EH (cell line): ENCODE measurements at regions not wholly inside any gene's neighbourhood (a gene's known extent, or its start where the extent isn't known, plus 50 kb on each side); places are given as distances from the start of the nearest gene placed in this dataset.
A peak's percentile ranks its signal among the peaks of the same experiment; 100 is the strongest.

ENCODE experiments used
- DNase-seq: peaks from one replicate; pipeline ENCODE4 v3.0.0-alpha.2; 2015; ENCODE audit warnings: low read depth

- no peak for DNase-seq
Observed at GRCh38 chr1:112040891-112041740, 51.6 kb upstream of the KCND3 start.

- no peak for DNase-seq
Observed at GRCh38 chr1:112043901-112044300, 54.4 kb upstream of the KCND3 start.

- DNase-seq: no peak
Observed at GRCh38 chr1:112044745-112045144, 55.3 kb upstream of the KCND3 start.

- DNase-seq: no peak
Observed at GRCh38 chr1:112046630-112047029, 57.2 kb upstream of the KCND3 start.

- DNase-seq: no peak
Observed at GRCh38 chr1:112048421-112048820, 59.0 kb upstream of the KCND3 start.

GRCh38 chr1:112054510-112054909 lies 65.0 kb upstream of the KCND3 start:
- peak; percentile 3 for DNase-seq

- DNase-seq: no peak
Observed at GRCh38 chr1:112056354-112056753, 66.9 kb upstream of the KCND3 start.

- no peak for DNase-seq
Observed at GRCh38 chr1:112057736-112058135, 68.3 kb upstream of the KCND3 start.

GRCh38 chr1:112058815-112059450 lies 69.5 kb upstream of the KCND3 start:
- DNase-seq: no peak

- no peak for DNase-seq
Observed at GRCh38 chr1:112059679-112060078, 70.2 kb upstream of the KCND3 start.

- DNase-seq: no peak
Observed at GRCh38 chr1:112060261-112060660, 70.8 kb upstream of the KCND3 start.

GRCh38 chr1:112061056-112061455 lies 71.6 kb upstream of the KCND3 start:
- DNase-seq: no peak

GRCh38 chr1:112061901-112062320 lies 72.4 kb upstream of the KCND3 start:
- no peak for DNase-seq

- DNase-seq: no peak
Observed at GRCh38 chr1:112063781-112064728, 74.6 kb upstream of the KCND3 start.

GRCh38 chr1:112067989-112068388 lies 78.5 kb upstream of the KCND3 start:
- no peak for DNase-seq

- no peak for DNase-seq
Observed at GRCh38 chr1:112070677-112071076, 81.2 kb upstream of the KCND3 start.

GRCh38 chr1:112074711-112075110 lies 85.2 kb upstream of the KCND3 start:
- DNase-seq: no peak

- no peak for DNase-seq
Observed at GRCh38 chr1:112075566-112075965, 86.1 kb upstream of the KCND3 start.

GRCh38 chr1:112079446-112079845 lies 90.0 kb upstream of the KCND3 start:
- no peak for DNase-seq

- peak; percentile 26 for DNase-seq
Observed at GRCh38 chr1:112083487-112083886, 94.0 kb upstream of the KCND3 start.

GRCh38 chr1:112092656-112093371 lies 103.3 kb upstream of the KCND3 start:
- no peak for DNase-seq

- no peak for DNase-seq
Observed at GRCh38 chr1:112093372-112093694, 103.9 kb upstream of the KCND3 start.
